Retinal pigment epithelial cell (primary cell): ENCODE measurements at regions not wholly inside any gene's neighbourhood (a gene's known extent, or its start where the extent isn't known, plus 50 kb on each side); places are given as distances from the start of the nearest gene placed in this dataset.

ENCODE experiments used
- DNase-seq: peaks from one replicate; pipeline ENCODE4 v3.0.0-alpha.2; 2010; ENCODE audit warnings: low read depth
- H3K4me3 ChIP-seq: 2 replicates; pipeline ENCODE4 v1.5.1; 2011; ENCODE audit warnings: mild to moderate bottlenecking, low read length, control low read depth, moderate library complexity
- CTCF ChIP-seq: conservative IDR thresholded peaks from 2 replicates; pipeline ENCODE4 v1.5.1; 2011; ENCODE audit warnings: low read depth, low read length, control low read depth, inconsistent platforms

DNA sequence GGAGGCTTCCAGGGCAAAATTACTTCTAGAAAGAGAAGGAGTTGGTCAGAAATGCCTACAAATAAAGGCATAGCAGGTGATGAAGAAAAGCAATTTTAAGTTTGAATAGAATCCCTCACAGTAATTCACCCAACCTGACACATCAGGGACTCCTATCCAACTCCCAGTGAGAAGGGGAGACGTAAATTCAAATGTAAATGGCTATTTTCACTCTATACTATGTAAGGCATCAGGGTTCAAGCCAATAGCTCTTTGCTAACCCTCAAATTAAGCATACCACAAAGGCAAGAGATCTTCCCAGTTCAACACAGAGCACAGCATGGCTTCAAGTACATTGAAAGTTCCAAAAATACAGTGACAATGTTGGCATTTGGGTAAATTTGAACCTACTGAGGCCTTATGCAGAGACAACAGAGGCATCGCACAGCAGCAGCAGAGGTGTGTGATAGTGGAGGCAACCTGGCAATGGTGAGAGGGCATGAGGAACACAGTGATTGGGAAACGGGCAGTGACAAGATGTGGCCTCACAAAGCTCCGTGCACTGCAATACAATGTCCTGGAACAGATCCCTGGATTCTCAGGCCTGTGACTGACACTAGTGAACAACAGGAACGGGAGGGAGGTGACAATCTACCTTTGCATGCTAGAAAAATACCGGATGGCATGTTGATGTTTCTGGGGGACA is 95.7 kb downstream of the VSTM2A start:
- TF ChIP-seq CTCF = no peak
- DNase-seq = no peak
- no peak overlapping the region for H3K4me3 ChIP-seq

GRCh38 chr7:54632696-54633095 is 90.5 kb downstream of the VSTM2A start:
- no peak for TF ChIP-seq CTCF
- H3K4me3 ChIP-seq = no peak overlapping the region

DNA sequence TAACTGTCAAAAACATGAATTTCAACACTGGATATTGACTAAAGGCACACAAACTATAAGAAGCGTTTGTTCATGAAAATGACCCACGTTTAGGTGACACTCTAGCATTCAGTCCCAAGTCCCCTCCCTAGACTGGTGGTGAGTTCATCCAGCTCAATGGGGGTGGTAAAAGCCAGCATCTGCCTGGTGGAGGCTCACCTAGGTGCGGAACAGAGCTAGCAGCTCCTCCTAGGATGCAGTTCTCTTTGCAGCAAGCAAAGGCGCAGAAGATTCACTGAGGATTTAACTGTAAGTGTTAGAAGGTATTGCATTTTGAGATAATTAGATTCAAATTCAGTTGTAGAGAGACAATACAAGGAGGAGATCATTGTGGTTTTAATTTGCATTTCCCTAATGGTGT is 87.6 kb downstream of the VSTM2A start:
- TF ChIP-seq CTCF = no peak
- DNase-seq = no peak
- no peak overlapping the region for H3K4me3 ChIP-seq

More at GRCh38 chr7:54632696-54633095, 90.5 kb downstream of the VSTM2A start:
- DNase-seq = no peak

DNA sequence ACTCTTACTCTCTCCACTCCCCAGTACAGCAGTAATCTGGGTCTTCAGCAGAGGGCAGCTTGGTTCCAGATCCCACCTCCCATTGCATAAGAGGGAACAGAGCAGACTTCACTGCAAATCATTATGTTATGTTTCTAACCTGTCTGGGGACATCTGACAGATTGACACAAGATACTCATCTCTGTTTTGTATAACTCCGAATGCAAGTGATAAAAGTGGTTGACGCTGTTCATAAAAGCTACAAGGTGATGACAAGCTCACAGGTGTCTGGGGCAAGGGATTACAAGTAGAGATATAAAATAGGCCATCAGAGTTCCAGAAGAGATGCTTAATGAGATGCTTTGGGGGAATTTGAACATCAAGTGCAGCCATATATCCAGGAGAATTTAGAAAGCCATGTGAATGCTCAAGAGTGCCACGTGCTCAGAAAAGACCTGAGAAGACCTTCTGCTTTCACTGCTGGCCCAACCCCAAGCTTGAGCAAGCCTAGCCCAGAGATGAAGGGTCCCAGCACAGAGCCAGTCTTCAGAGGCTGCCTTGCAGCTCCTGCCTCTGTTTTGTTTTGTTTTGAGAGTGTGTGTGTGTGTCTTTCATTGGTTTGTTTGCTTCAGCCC is 80.6 kb downstream of the VSTM2A start:
- no peak for DNase-seq
- H3K4me3 ChIP-seq = no peak overlapping the region
- TF ChIP-seq CTCF = no peak
